GM23248 (cell line): ENCODE measurements at regions not wholly inside any gene's neighbourhood (a gene's known extent, or its start where the extent isn't known, plus 50 kb on each side); places are given as distances from the start of the nearest gene placed in this dataset.

Source experiments
- DNase-seq: peaks from one replicate; pipeline ENCODE4 v3.0.0-alpha.2; 2015
- H2AFZ ChIP-seq: fragments of 200-600 bp; sonication (generic); 2 replicates; pipeline ENCODE4 v1.6.1; 2016; ENCODE audit warnings: antibody characterized with exemption
- H3F3A ChIP-seq: fragments of 200-600 bp; sonication (generic); 2 replicates; pipeline ENCODE4 v1.6.1; 2016; ENCODE audit warnings: mild to moderate bottlenecking, antibody characterized with exemption, mixed run types; ENCODE audit not compliant: insufficient read depth
- H3K27ac ChIP-seq: fragments of 200-600 bp; sonication (generic); 2 replicates; pipeline ENCODE4 v1.5.1; 2016; ENCODE audit warnings: mild to moderate bottlenecking
- H3K27me3 ChIP-seq: fragments of 200-600 bp; sonication (generic); replicated peaks from 2 replicates; pipeline ENCODE4 v1.6.1; 2016; ENCODE audit warnings: mild to moderate bottlenecking; ENCODE audit not compliant: insufficient read depth
- H3K36me3 ChIP-seq: fragments of 200-600 bp; sonication (generic); 2 replicates; pipeline ENCODE4 v1.6.1; 2016; ENCODE audit warnings: low read depth, mild to moderate bottlenecking
- H3K4me1 ChIP-seq: fragments of 200-600 bp; sonication (generic); 2 replicates; pipeline ENCODE4 v1.6.1; 2016; ENCODE audit warnings: mild to moderate bottlenecking; ENCODE audit not compliant: insufficient read depth
- H3K4me2 ChIP-seq: fragments of 200-600 bp; sonication (generic); one replicate; pipeline ENCODE4 v1.6.1; 2016; ENCODE audit warnings: mild to moderate bottlenecking; ENCODE audit not compliant: unreplicated experiment
- H3K4me3 ChIP-seq: fragments of 200-600 bp; sonication (generic); 2 replicates; pipeline ENCODE4 v1.5.1; 2016; ENCODE audit warnings: mild to moderate bottlenecking
- H3K79me2 ChIP-seq: fragments of 200-600 bp; sonication (generic); 2 replicates; pipeline ENCODE4 v1.6.1; 2016; ENCODE audit warnings: mild to moderate bottlenecking; ENCODE audit not compliant: insufficient read depth
- H3K9ac ChIP-seq: fragments of 200-600 bp; sonication (generic); 2 replicates; pipeline ENCODE4 v1.6.1; 2016; ENCODE audit warnings: mild to moderate bottlenecking
- H3K9me2 ChIP-seq: fragments of 200-600 bp; sonication (generic); 2 replicates; pipeline ENCODE4 v1.6.1; 2016; ENCODE audit warnings: mixed run types, mild to moderate bottlenecking, moderate library complexity; ENCODE audit not compliant: insufficient read depth
- H3K9me3 ChIP-seq: fragments of 200-600 bp; sonication (generic); one replicate; pipeline ENCODE4 v1.6.1; 2017; ENCODE audit warnings: low read depth
- H4K20me1 ChIP-seq: fragments of 200-600 bp; sonication (generic); 2 replicates; pipeline ENCODE4 v1.6.0; 2016; ENCODE audit not compliant: insufficient read depth
- EZH2 ChIP-seq: fragments of 200-600 bp; sonication (generic); IDR thresholded peaks from 2 replicates; pipeline ENCODE4 v1.6.1; 2018; ENCODE audit warnings: antibody characterized with exemption, mild to moderate bottlenecking; ENCODE audit not compliant: insufficient read depth, poor library complexity, severe bottlenecking
- EZH2phosphoT487 ChIP-seq: fragments of 200-600 bp; sonication (generic); IDR thresholded peaks from 2 replicates; pipeline ENCODE4 v1.6.1; 2018; ENCODE audit warnings: antibody characterized with exemption, moderate library complexity, mild to moderate bottlenecking, low read depth; ENCODE audit not compliant: insufficient read depth
- WGBS, 2 experiments: methylation state at CpG; one replicate each; pipeline ENCODE4 v1.1.6; 2015 to 2017; ENCODE audit warnings: low lambda C conversion rate in 2 of 2, low coverage in 1 of 2; ENCODE audit errors: missing lambda C conversion rate in 2 of 2; 5-methylcytosine and 5-hydroxymethylcytosine counted together
- in situ Hi-C: fragments of 300-500 bp; cut with MboI; formaldehyde crosslinking; loops from 2 replicates; pipeline ENCODE4 v1.15.0; 2020

GRCh38 chr2:235390816-235391194 lies 103.0 kb upstream of the AGAP1 start:
- Histone ChIP-seq H3K4me2 (no peak overlapping the region), H3K79me2 (no peaks in the 10 kb centered on the region), H3K27me3 (no peaks in the 10 kb centered on the region), H3K4me3 (no peak overlapping the region), H3K4me1 (peaks cover 8% of the 10 kb centered on the region), H3K27ac (no peak overlapping the region), H3K9me2 (no peaks in the 10 kb centered on the region), H3K9me3 (no peaks in the 10 kb centered on the region), H4K20me1 (no peaks in the 10 kb centered on the region), H2AFZ (no peak overlapping the region), H3F3A (0 out of 2 replicates have a peak, but pooled peaks cover 3% of the 10 kb centered on the region), H3K9ac (no peak overlapping the region), H3K36me3 (no peaks in the 10 kb centered on the region)
- no peak for DNase-seq
- TF ChIP-seq EZH2phosphoT487 = no peak
- no peak for TF ChIP-seq EZH2
- in situ Hi-C loops = no loop called here
- WGBS, 2 experiments = 60 to 64% methylated on average over 10 of the region's 10 CpGs

GRCh38 chr2:235391921-235392615 lies 101.8 kb upstream of the AGAP1 start:
- Histone ChIP-seq H4K20me1 (no peaks in the 10 kb centered on the region), H2AFZ (no peak overlapping the region), H3K9ac (no peak overlapping the region), H3K79me2 (no peaks in the 10 kb centered on the region), H3K36me3 (no peaks in the 10 kb centered on the region), H3K4me3 (no peak overlapping the region), H3K9me2 (no peaks in the 10 kb centered on the region), H3K27me3 (no peaks in the 10 kb centered on the region), H3F3A (0 out of 2 replicates have a peak, but pooled peaks cover 3% of the 10 kb centered on the region), H3K9me3 (no peaks in the 10 kb centered on the region), H3K4me1 (peaks cover 8% of the 10 kb centered on the region), H3K4me2 (no peak overlapping the region), H3K27ac (no peak overlapping the region)
- no peak for DNase-seq
- WGBS, 2 experiments = 82 to 84% methylated on average over 28 of the region's 28 CpGs
- TF ChIP-seq EZH2 (no peak), EZH2phosphoT487 (no peak)
- in situ Hi-C loops = no loop called here

GRCh38 chr2:235394278-235394828 lies 99.5 kb upstream of the AGAP1 start:
- Histone ChIP-seq H3F3A (0 out of 2 replicates have a peak, but pooled peaks cover 3% of the 10 kb centered on the region), H3K9ac (no peak overlapping the region), H3K79me2 (no peaks in the 10 kb centered on the region), H3K9me3 (no peaks in the 10 kb centered on the region), H3K27ac (no peak overlapping the region), H3K9me2 (no peaks in the 10 kb centered on the region), H4K20me1 (no peaks in the 10 kb centered on the region), H3K4me3 (no peak overlapping the region), H3K36me3 (no peaks in the 10 kb centered on the region), H3K4me1 (peaks cover 8% of the 10 kb centered on the region), H3K4me2 (no peak overlapping the region), H3K27me3 (no peaks in the 10 kb centered on the region), H2AFZ (no peak overlapping the region)
- no peak for TF ChIP-seq EZH2phosphoT487
- TF ChIP-seq EZH2 = no peak
- in situ Hi-C loops = no loop called here
- DNase-seq = peak; percentile 81
- 58 to 65% methylated on average over 12 of the region's 12 CpGs for WGBS, 2 experiments

GRCh38 chr2:235396071-235396846 lies 97.6 kb upstream of the AGAP1 start:
- no peaks in the 10 kb centered on the region for H3K36me3 ChIP-seq
- H3K9me3 ChIP-seq = no peaks in the 10 kb centered on the region
- H4K20me1 ChIP-seq = no peaks in the 10 kb centered on the region
- no peaks in the 10 kb centered on the region for H3K9me2 ChIP-seq
- in situ Hi-C loops = no loop called here
- TF ChIP-seq EZH2phosphoT487 = no peak
- no peak for TF ChIP-seq EZH2
- 94 to 98% methylated on average over 8 of the region's 8 CpGs for WGBS, 2 experiments
- H3K9ac ChIP-seq = no peak overlapping the region
- H3K4me3 ChIP-seq = no peak overlapping the region
- no peak for DNase-seq
- H3F3A ChIP-seq = 0 out of 2 replicates have a peak, but pooled peaks cover 3% of the 10 kb centered on the region
- H3K4me2 ChIP-seq = no peak overlapping the region
- H2AFZ ChIP-seq = no peak overlapping the region
- peaks cover 8% of the 10 kb centered on the region for H3K4me1 ChIP-seq
- no peak overlapping the region for H3K27ac ChIP-seq
- H3K27me3 ChIP-seq = no peaks in the 10 kb centered on the region
- no peaks in the 10 kb centered on the region for H3K79me2 ChIP-seq
